H7 (cell line): ENCODE measurements at regions not wholly inside any gene's neighbourhood (a gene's known extent, or its start where the extent isn't known, plus 50 kb on each side); places are given as distances from the start of the nearest gene placed in this dataset.

Experiments used
- DNase-seq: peaks from one replicate; pipeline ENCODE4 v3.0.0; 2012
- H3K27me3 ChIP-seq: 2 replicates; pipeline ENCODE4 v1.6.0; 2011; ENCODE audit warnings: mild to moderate bottlenecking, low read length; ENCODE audit not compliant: control insufficient read depth, insufficient read depth
- H3K36me3 ChIP-seq: replicated peaks from 2 replicates; pipeline ENCODE4 v1.5.1; 2011; ENCODE audit warnings: low read length; ENCODE audit not compliant: control insufficient read depth, insufficient read depth
- H3K4me3 ChIP-seq: 2 replicates; pipeline ENCODE4 v1.5.1; 2011; ENCODE audit warnings: low read depth, mild to moderate bottlenecking, control low read depth, low read length, moderate library complexity; ENCODE audit not compliant: insufficient read depth

- no peaks in the 10 kb centered on the region for H3K36me3 ChIP-seq
- no peak for DNase-seq
- H3K27me3 ChIP-seq, result no peaks in the 10 kb centered on the region
- H3K4me3 ChIP-seq, result no peak overlapping the region
These were observed 540.1 kb upstream of the C16orf82 start for GRCh38 chr16:26526633-26527032.

GRCh38 chr16:26530584-26531289 lies 536.0 kb upstream of the C16orf82 start:
- Histone ChIP-seq H3K36me3 (no peaks in the 10 kb centered on the region), H3K27me3 (no peaks in the 10 kb centered on the region), H3K4me3 (no peak overlapping the region)
- DNase-seq, result no peak

- H3K36me3 ChIP-seq, result no peaks in the 10 kb centered on the region
- no peak overlapping the region for H3K4me3 ChIP-seq
- no peaks in the 10 kb centered on the region for H3K27me3 ChIP-seq
- DNase-seq, result no peak
These were observed 535.4 kb upstream of the C16orf82 start for GRCh38 chr16:26531290-26531730.

GRCh38 chr16:26532456-26532855 lies 534.3 kb upstream of the C16orf82 start:
- H3K36me3 ChIP-seq, result no peaks in the 10 kb centered on the region
- no peaks in the 10 kb centered on the region for H3K27me3 ChIP-seq
- no peak for DNase-seq
- H3K4me3 ChIP-seq, result no peak overlapping the region

- no peak for DNase-seq
- H3K4me3 ChIP-seq, result no peak overlapping the region
- H3K36me3 ChIP-seq, result no peaks in the 10 kb centered on the region
- no peaks in the 10 kb centered on the region for H3K27me3 ChIP-seq
These were observed 524.5 kb upstream of the C16orf82 start for GRCh38 chr16:26542198-26542597.

GRCh38 chr16:26546573-26546972 lies 520.2 kb upstream of the C16orf82 start:
- Histone ChIP-seq H3K36me3 (no peaks in the 10 kb centered on the region), H3K27me3 (no peaks in the 10 kb centered on the region), H3K4me3 (no peak overlapping the region)
- no peak for DNase-seq

GRCh38 chr16:26547681-26548080 lies 519.0 kb upstream of the C16orf82 start:
- Histone ChIP-seq H3K27me3 (no peaks in the 10 kb centered on the region), H3K36me3 (no peaks in the 10 kb centered on the region), H3K4me3 (no peak overlapping the region)
- no peak for DNase-seq

- DNase-seq, result no peak
- no peak overlapping the region for H3K4me3 ChIP-seq
- H3K27me3 ChIP-seq, result no peaks in the 10 kb centered on the region
- H3K36me3 ChIP-seq, result no peaks in the 10 kb centered on the region
These were observed 516.6 kb upstream of the C16orf82 start for GRCh38 chr16:26550111-26550610.

- H3K4me3 ChIP-seq, result no peak overlapping the region
- no peak for DNase-seq
- no peaks in the 10 kb centered on the region for H3K27me3 ChIP-seq
- H3K36me3 ChIP-seq, result no peaks in the 10 kb centered on the region
These were observed 512.7 kb upstream of the C16orf82 start for GRCh38 chr16:26554030-26554429.

- Histone ChIP-seq H3K27me3 (no peaks in the 10 kb centered on the region), H3K4me3 (no peak overlapping the region), H3K36me3 (no peaks in the 10 kb centered on the region)
- no peak for DNase-seq
These were observed 505.4 kb upstream of the C16orf82 start for GRCh38 chr16:26561303-26561702.

GRCh38 chr16:26563018-26563417 lies 503.7 kb upstream of the C16orf82 start:
- H3K4me3 ChIP-seq, result no peak overlapping the region
- no peaks in the 10 kb centered on the region for H3K27me3 ChIP-seq
- no peak for DNase-seq
- H3K36me3 ChIP-seq, result no peaks in the 10 kb centered on the region

- Histone ChIP-seq H3K36me3 (no peaks in the 10 kb centered on the region), H3K27me3 (no peaks in the 10 kb centered on the region)
- no peak for DNase-seq
These were observed 499.4 kb upstream of the C16orf82 start for GRCh38 chr16:26567356-26567755.

GRCh38 chr16:26569793-26570192 lies 496.9 kb upstream of the C16orf82 start:
- Histone ChIP-seq H3K4me3 (no peak overlapping the region), H3K27me3 (no peaks in the 10 kb centered on the region)
- peak; percentile 10 for DNase-seq

More at GRCh38 chr16:26567356-26567755, 499.4 kb upstream of the C16orf82 start:
- H3K4me3 ChIP-seq, result no peak overlapping the region

GRCh38 chr16:26578748-26579147 lies 488.0 kb upstream of the C16orf82 start:
- Histone ChIP-seq H3K27me3 (no peaks in the 10 kb centered on the region), H3K36me3 (no peaks in the 10 kb centered on the region), H3K4me3 (no peak overlapping the region)
- DNase-seq, result no peak

More at GRCh38 chr16:26569793-26570192, 496.9 kb upstream of the C16orf82 start:
- no peaks in the 10 kb centered on the region for H3K36me3 ChIP-seq

GRCh38 chr16:26583803-26584202 lies 482.9 kb upstream of the C16orf82 start:
- Histone ChIP-seq H3K36me3 (no peaks in the 10 kb centered on the region), H3K4me3 (no peak overlapping the region), H3K27me3 (no peaks in the 10 kb centered on the region)
- no peak for DNase-seq
